H9 (cell line): ENCODE measurements at regions not wholly inside any gene's neighbourhood (a gene's known extent, or its start where the extent isn't known, plus 50 kb on each side); places are given as distances from the start of the nearest gene placed in this dataset.

Source experiments
- DNase-seq: peaks from one replicate; pipeline ENCODE4 v3.0.0-alpha.2; 2017
- H2AFZ ChIP-seq: one replicate; pipeline ENCODE4 v1.6.1; 2013; ENCODE audit warnings: mild to moderate bottlenecking, low read length, control low read depth, moderate library complexity
- H2AK5ac ChIP-seq: 2 replicates; pipeline ENCODE4 v1.6.1; 2013; ENCODE audit warnings: low read length, control low read depth, mixed read lengths; ENCODE audit not compliant: insufficient read length
- H2BK120ac ChIP-seq: one replicate; pipeline ENCODE4 v1.6.1; 2013; ENCODE audit warnings: low read depth, mild to moderate bottlenecking, low read length, control low read depth, inconsistent platforms; ENCODE audit not compliant: poor library complexity, severe bottlenecking
- H2BK12ac ChIP-seq: 2 replicates; pipeline ENCODE4 v1.6.1; 2013; ENCODE audit warnings: low read length, control low read depth, mixed read lengths, low read depth; ENCODE audit not compliant: insufficient read length
- H2BK15ac ChIP-seq: 2 replicates; pipeline ENCODE4 v1.6.1; 2013; ENCODE audit warnings: low read depth, low read length, control low read depth
- H2BK20ac ChIP-seq: one replicate; pipeline ENCODE4 v1.6.1; 2013; ENCODE audit warnings: low read depth, mild to moderate bottlenecking, low read length, control low read depth, inconsistent platforms; ENCODE audit not compliant: poor library complexity, severe bottlenecking
- H2BK5ac ChIP-seq: 2 replicates; pipeline ENCODE4 v1.6.1; 2013; ENCODE audit warnings: low read length, control low read depth, mixed read lengths; ENCODE audit not compliant: insufficient read length
- H3K14ac ChIP-seq: 2 replicates; pipeline ENCODE4 v1.6.1; 2013; ENCODE audit warnings: low read length, control low read depth; ENCODE audit not compliant: insufficient read depth
- H3K18ac ChIP-seq: 2 replicates; pipeline ENCODE4 v1.6.1; 2013; ENCODE audit warnings: low read depth, mild to moderate bottlenecking, mixed read lengths, low read length, control low read depth; ENCODE audit not compliant: insufficient read length
- H3K23ac ChIP-seq: 2 replicates; pipeline ENCODE4 v1.6.1; 2013; ENCODE audit warnings: low read length, control low read depth, mixed read lengths, low read depth; ENCODE audit not compliant: insufficient read length
- H3K23me2 ChIP-seq: 2 replicates; pipeline ENCODE4 v1.6.1; 2013; ENCODE audit warnings: low read depth, mild to moderate bottlenecking, mixed read lengths, low read length, control low read depth; ENCODE audit not compliant: insufficient read length, poor library complexity, severe bottlenecking
- H3K27ac ChIP-seq: 2 replicates; pipeline ENCODE4 v1.5.1; 2013; ENCODE audit warnings: low read length, control low read depth, mixed read lengths, low read depth; ENCODE audit not compliant: insufficient read length
- H3K27me3 ChIP-seq: 2 replicates; pipeline ENCODE4 v1.6.1; 2013; ENCODE audit warnings: low read length, control low read depth, inconsistent platforms; ENCODE audit not compliant: insufficient read depth
- H3K4ac ChIP-seq: 2 replicates; pipeline ENCODE4 v1.6.1; 2013; ENCODE audit warnings: low read depth, mild to moderate bottlenecking, control low read depth, inconsistent platforms, low read length, moderate library complexity
- H3K4me1 ChIP-seq: 2 replicates; pipeline ENCODE4 v1.6.1; 2013; ENCODE audit warnings: low read length, control low read depth, inconsistent platforms; ENCODE audit not compliant: insufficient read depth
- H3K4me2 ChIP-seq: 2 replicates; pipeline ENCODE4 v1.6.1; 2013; ENCODE audit warnings: low read length, control low read depth, mixed read lengths; ENCODE audit not compliant: insufficient read length, insufficient read depth
- H3K56ac ChIP-seq: 2 replicates; pipeline ENCODE4 v1.6.1; 2013; ENCODE audit warnings: low read depth, mild to moderate bottlenecking, mixed read lengths, low read length, control low read depth; ENCODE audit not compliant: insufficient read length
- H3K79me1 ChIP-seq: 2 replicates; pipeline ENCODE4 v1.6.1; 2013; ENCODE audit warnings: low read depth, mild to moderate bottlenecking, moderate library complexity, low read length, control low read depth, inconsistent platforms; ENCODE audit not compliant: insufficient read depth, poor library complexity, severe bottlenecking
- H3K79me2 ChIP-seq: 2 replicates; pipeline ENCODE4 v1.6.1; 2013; ENCODE audit warnings: low read length, control low read depth, inconsistent platforms; ENCODE audit not compliant: insufficient read depth
- H3K9ac ChIP-seq: 2 replicates; pipeline ENCODE4 v1.6.1; 2013; ENCODE audit warnings: low read length, control low read depth, mixed read lengths; ENCODE audit not compliant: insufficient read length; ENCODE audit errors: extremely low read depth
- H3K9me3 ChIP-seq: one replicate; pipeline ENCODE4 v1.6.1; 2013; ENCODE audit warnings: low read depth, low read length, inconsistent platforms; ENCODE audit not compliant: control insufficient read depth
- H3T11ph ChIP-seq: one replicate; pipeline ENCODE4 v1.6.1; 2013; ENCODE audit warnings: mild to moderate bottlenecking, low read length, control low read depth, inconsistent platforms
- H4K20me1 ChIP-seq: one replicate; pipeline ENCODE4 v1.6.1; 2013; ENCODE audit not compliant: control insufficient read depth, insufficient read length, insufficient read depth
- H4K5ac ChIP-seq: 2 replicates; pipeline ENCODE4 v1.6.1; 2013; ENCODE audit warnings: low read depth, mild to moderate bottlenecking, mixed read lengths, low read length, control low read depth; ENCODE audit not compliant: insufficient read length
- H4K8ac ChIP-seq: replicated peaks from 2 replicates; pipeline ENCODE4 v1.6.1; 2013; ENCODE audit warnings: low read length, control low read depth, mixed read lengths, low read depth; ENCODE audit not compliant: insufficient read length
- H4K91ac ChIP-seq: 2 replicates; pipeline ENCODE4 v1.6.1; 2013; ENCODE audit warnings: low read depth, mild to moderate bottlenecking, moderate library complexity, mixed read lengths, low read length, control low read depth; ENCODE audit not compliant: insufficient read length
- H3K27ac Mint-ChIP-seq, 3 experiments: 2 replicates in 2 of 3; 3 replicates in 1 of 3; pipeline ENCODE4 v1.8.0; 2020 to 2021; ENCODE audit warnings: mixed read lengths in 3 of 3, mild to moderate bottlenecking in 1 of 3, moderate library complexity in 1 of 3
- H3K27me3 Mint-ChIP-seq: 2 replicates; pipeline ENCODE4 v1.8.0; 2021; ENCODE audit warnings: low read depth, mild to moderate bottlenecking, moderate library complexity, mixed read lengths
- H3K36me3 Mint-ChIP-seq, 3 experiments: 2 replicates in 2 of 3; 3 replicates in 1 of 3; pipeline ENCODE4 v1.8.0; 2020 to 2021; ENCODE audit warnings: low read depth in 3 of 3, mixed read lengths in 3 of 3; ENCODE audit not compliant: insufficient read depth in 1 of 3
- H3K4me1 Mint-ChIP-seq, 2 experiments: 2 replicates each; pipeline ENCODE4 v1.8.0; 2020; ENCODE audit warnings: mixed read lengths in 2 of 2
- H3K4me3 Mint-ChIP-seq, 2 experiments: 2 replicates in 1 of 2; 3 replicates in 1 of 2; pipeline ENCODE4 v1.8.0; 2020 to 2021; ENCODE audit warnings: mild to moderate bottlenecking in 2 of 2, mixed read lengths in 2 of 2, moderate library complexity in 1 of 2
- H3K9me3 Mint-ChIP-seq, 2 experiments: 2 replicates in 1 of 2; 3 replicates in 1 of 2; pipeline ENCODE4 v1.8.0; 2020; ENCODE audit warnings: mild to moderate bottlenecking in 2 of 2, mixed read lengths in 2 of 2, moderate library complexity in 1 of 2
- WGBS: extraction: QIAGEN DNeasy Blood & Tissue Kit; methylation state at CpG from one replicate; pipeline ENCODE4 v1.1.7; 2013; ENCODE audit warnings: missing lambda C conversion rate, low lambda C conversion rate, mixed read lengths; ENCODE audit not compliant: insufficient read length; ENCODE audit errors: extremely low coverage; 5-methylcytosine and 5-hydroxymethylcytosine counted together
- TF ChIP-seq, protein P1 (sequence below): fragments of 200-600 bp; sonication (generic); conservative IDR thresholded peaks from 3 replicates; pipeline ENCODE4 v1.8.0; 2021; ENCODE audit warnings: antibody characterized with exemption, mild to moderate bottlenecking

DNA sequence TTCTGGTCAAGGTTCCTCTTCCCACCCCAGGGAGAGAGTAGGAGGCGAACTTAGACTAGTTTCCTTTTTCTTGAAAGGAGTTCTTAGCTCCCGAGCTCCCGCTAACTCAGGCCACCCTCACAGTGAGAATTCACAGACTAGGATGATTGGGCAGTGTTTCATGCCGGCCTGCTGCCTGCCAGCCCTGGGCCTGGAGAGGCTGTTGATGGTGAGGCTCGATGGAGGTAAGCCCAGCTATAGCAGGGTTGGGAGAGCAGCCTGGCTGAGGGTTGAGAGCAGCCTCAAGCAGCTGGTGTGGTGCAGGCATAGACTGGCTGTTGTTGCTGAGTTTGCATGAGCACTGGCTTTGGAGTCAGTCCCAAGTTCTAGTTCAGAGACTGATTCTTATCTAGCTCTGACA, 274.4 kb downstream of the MATN1 start:
- Histone ChIP-seq H3K23me2 (no peaks in the 10 kb centered on the region), H3K27ac (no peak overlapping the region), H3K18ac (no peak overlapping the region), H2BK15ac (no peak overlapping the region), H4K20me1 (no peaks in the 10 kb centered on the region), H3K79me2 (no peaks in the 10 kb centered on the region), H3K9ac (no peak overlapping the region), H3K23ac (no peak overlapping the region), H2AK5ac (no peak overlapping the region), H4K91ac (no peak overlapping the region), H3K27me3 (no peaks in the 10 kb centered on the region), H3T11ph (no peak overlapping the region), H2BK5ac (no peak overlapping the region), H4K5ac (no peak overlapping the region), H2AFZ (no peak overlapping the region), H3K56ac (no peak overlapping the region), H3K79me1 (no peaks in the 10 kb centered on the region), H2BK12ac (no peak overlapping the region), H2BK20ac (no peak overlapping the region), H3K14ac (no peak overlapping the region), H3K4me2 (no peak overlapping the region), H4K8ac (no peak overlapping the region), H2BK120ac (no peak overlapping the region), H3K9me3 (no peaks in the 10 kb centered on the region), H3K4me1 (no peaks in the 10 kb centered on the region), H3K4ac (no peak overlapping the region)
- H3K27ac Mint-ChIP-seq, result peak overlapping the region in 1 of 3 experiments; percentile 24; a peak in 1 of 7 replicates
- H3K36me3 Mint-ChIP-seq, result no peaks in the 10 kb centered on the region
- no CpG with 5 or more reads among the region's 5 CpGs for WGBS
- peaks cover 4 to 13% of the 10 kb centered on the region in 2 experiments for H3K9me3 Mint-ChIP-seq
- H3K4me3 Mint-ChIP-seq, result no peak overlapping the region
- H3K4me1 Mint-ChIP-seq, result peaks cover 0 to 3% of the 10 kb centered on the region in 2 experiments; a peak in 1 of 4 replicates
- TF ChIP-seq, protein P1, sequence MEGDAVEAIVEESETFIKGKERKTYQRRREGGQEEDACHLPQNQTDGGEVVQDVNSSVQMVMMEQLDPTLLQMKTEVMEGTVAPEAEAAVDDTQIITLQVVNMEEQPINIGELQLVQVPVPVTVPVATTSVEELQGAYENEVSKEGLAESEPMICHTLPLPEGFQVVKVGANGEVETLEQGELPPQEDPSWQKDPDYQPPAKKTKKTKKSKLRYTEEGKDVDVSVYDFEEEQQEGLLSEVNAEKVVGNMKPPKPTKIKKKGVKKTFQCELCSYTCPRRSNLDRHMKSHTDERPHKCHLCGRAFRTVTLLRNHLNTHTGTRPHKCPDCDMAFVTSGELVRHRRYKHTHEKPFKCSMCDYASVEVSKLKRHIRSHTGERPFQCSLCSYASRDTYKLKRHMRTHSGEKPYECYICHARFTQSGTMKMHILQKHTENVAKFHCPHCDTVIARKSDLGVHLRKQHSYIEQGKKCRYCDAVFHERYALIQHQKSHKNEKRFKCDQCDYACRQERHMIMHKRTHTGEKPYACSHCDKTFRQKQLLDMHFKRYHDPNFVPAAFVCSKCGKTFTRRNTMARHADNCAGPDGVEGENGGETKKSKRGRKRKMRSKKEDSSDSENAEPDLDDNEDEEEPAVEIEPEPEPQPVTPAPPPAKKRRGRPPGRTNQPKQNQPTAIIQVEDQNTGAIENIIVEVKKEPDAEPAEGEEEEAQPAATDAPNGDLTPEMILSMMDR, result no peak
- peak; percentile 7 for DNase-seq
- H3K27me3 Mint-ChIP-seq, result peaks cover 6% of the 10 kb centered on the region
